KMS-11 (cell line): ENCODE measurements at regions not wholly inside any gene's neighbourhood (a gene's known extent, or its start where the extent isn't known, plus 50 kb on each side); places are given as distances from the start of the nearest gene placed in this dataset.

Experiments
- H2AFZ ChIP-seq: fragments of 200-600 bp; sonication (generic); 2 replicates; pipeline ENCODE4 v1.6.1; 2016; ENCODE audit warnings: antibody characterized with exemption, mixed run types, low read depth
- H3K27ac ChIP-seq: fragments of 200-600 bp; sonication (generic); 2 replicates; pipeline ENCODE4 v1.6.1; 2016; ENCODE audit warnings: mild to moderate bottlenecking, mixed run types
- H3K27me3 ChIP-seq: fragments of 200-600 bp; sonication (generic); 2 replicates; pipeline ENCODE4 v1.6.1; 2017; ENCODE audit warnings: mild to moderate bottlenecking, low read depth, mixed run types, moderate library complexity; ENCODE audit not compliant: insufficient read depth
- H3K36me3 ChIP-seq: fragments of 200-600 bp; sonication (generic); 2 replicates; pipeline ENCODE4 v1.6.1; 2017; ENCODE audit warnings: mild to moderate bottlenecking, mixed run types; ENCODE audit not compliant: insufficient read depth
- H3K4me1 ChIP-seq: fragments of 200-600 bp; sonication (generic); 2 replicates; pipeline ENCODE4 v1.6.1; 2016; ENCODE audit warnings: mild to moderate bottlenecking, low read depth, mixed run types; ENCODE audit not compliant: poor library complexity, severe bottlenecking
- H3K4me2 ChIP-seq: fragments of 200-600 bp; sonication (generic); 2 replicates; pipeline ENCODE4 v1.7.0; 2016; ENCODE audit warnings: mild to moderate bottlenecking, mixed run types
- H3K4me3 ChIP-seq: fragments of 200-600 bp; sonication (generic); IDR thresholded peaks from 2 replicates; pipeline ENCODE4 v1.6.1; 2017; ENCODE audit warnings: low read depth, low read length, mixed read lengths; ENCODE audit not compliant: insufficient read depth
- H3K79me2 ChIP-seq: fragments of 200-600 bp; sonication (generic); 2 replicates; pipeline ENCODE4 v1.6.1; 2016; ENCODE audit warnings: low read depth, mixed run types; ENCODE audit not compliant: insufficient read depth
- H3K9ac ChIP-seq: fragments of 200-600 bp; sonication (generic); 2 replicates; pipeline ENCODE4 v1.6.1; 2016; ENCODE audit warnings: mild to moderate bottlenecking, mixed run types
- H4K20me1 ChIP-seq: fragments of 200-600 bp; sonication (generic); 2 replicates; pipeline ENCODE4 v1.6.1; 2016; ENCODE audit warnings: mild to moderate bottlenecking, mixed run types; ENCODE audit not compliant: insufficient read depth
- TF ChIP-seq, protein P1 (sequence below): fragments of 200-600 bp; sonication (generic); conservative IDR thresholded peaks from 2 replicates; pipeline ENCODE4 v1.6.1; 2017; ENCODE audit warnings: low read depth, mild to moderate bottlenecking, antibody characterized with exemption, low read length, moderate library complexity, mixed read lengths

DNA sequence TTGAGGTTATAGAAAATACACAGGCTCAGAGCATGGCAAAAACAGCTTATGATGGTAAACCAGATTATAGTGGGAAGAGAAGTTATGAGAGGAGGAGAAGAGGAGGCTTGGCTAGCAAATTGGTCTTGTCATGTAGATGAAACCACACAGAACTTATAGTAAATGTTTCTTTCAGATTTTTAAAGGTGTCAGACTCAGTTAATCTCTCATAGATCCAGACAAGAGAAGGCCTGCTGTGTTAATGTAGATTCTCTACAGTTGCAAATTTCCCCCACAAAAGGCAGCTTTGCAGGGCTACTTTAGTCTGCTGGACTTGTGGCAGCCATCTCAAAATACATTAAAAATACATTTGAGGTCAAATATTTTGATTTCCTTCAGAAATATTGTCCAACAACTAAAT, 1731.7 kb downstream of the ARAP2 start:
- Histone ChIP-seq H4K20me1 (no peaks in the 10 kb centered on the region), H2AFZ (no peak overlapping the region), H3K4me2 (no peak overlapping the region), H3K27ac (no peak overlapping the region), H3K4me1 (no peaks in the 10 kb centered on the region), H3K36me3 (no peaks in the 10 kb centered on the region), H3K79me2 (no peaks in the 10 kb centered on the region), H3K27me3 (no peaks in the 10 kb centered on the region), H3K4me3 (no peak overlapping the region), H3K9ac (no peak overlapping the region)
- TF ChIP-seq, protein P1, sequence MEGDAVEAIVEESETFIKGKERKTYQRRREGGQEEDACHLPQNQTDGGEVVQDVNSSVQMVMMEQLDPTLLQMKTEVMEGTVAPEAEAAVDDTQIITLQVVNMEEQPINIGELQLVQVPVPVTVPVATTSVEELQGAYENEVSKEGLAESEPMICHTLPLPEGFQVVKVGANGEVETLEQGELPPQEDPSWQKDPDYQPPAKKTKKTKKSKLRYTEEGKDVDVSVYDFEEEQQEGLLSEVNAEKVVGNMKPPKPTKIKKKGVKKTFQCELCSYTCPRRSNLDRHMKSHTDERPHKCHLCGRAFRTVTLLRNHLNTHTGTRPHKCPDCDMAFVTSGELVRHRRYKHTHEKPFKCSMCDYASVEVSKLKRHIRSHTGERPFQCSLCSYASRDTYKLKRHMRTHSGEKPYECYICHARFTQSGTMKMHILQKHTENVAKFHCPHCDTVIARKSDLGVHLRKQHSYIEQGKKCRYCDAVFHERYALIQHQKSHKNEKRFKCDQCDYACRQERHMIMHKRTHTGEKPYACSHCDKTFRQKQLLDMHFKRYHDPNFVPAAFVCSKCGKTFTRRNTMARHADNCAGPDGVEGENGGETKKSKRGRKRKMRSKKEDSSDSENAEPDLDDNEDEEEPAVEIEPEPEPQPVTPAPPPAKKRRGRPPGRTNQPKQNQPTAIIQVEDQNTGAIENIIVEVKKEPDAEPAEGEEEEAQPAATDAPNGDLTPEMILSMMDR: no peak

DNA sequence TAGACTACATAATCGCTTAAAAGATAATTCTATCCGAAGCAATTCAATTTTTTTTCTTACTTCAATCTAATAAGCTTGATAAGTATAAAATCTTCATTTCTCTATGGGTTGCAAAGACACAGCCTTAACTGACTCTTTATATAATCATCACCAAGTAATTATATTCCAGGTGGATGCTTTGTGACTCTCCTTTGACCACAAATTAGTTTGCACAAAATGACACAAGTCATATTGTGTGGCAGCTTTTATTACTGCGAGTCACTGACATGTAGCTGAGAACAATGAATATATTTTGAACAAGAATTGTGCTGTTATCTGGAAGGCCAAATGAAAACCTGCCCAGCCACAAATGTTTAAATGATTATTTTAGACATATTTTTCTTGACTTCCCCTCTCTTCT, 1727.8 kb downstream of the ARAP2 start:
- no peak overlapping the region for H3K4me3 ChIP-seq
- no peak overlapping the region for H3K9ac ChIP-seq
- TF ChIP-seq, protein P1: no peak

DNA sequence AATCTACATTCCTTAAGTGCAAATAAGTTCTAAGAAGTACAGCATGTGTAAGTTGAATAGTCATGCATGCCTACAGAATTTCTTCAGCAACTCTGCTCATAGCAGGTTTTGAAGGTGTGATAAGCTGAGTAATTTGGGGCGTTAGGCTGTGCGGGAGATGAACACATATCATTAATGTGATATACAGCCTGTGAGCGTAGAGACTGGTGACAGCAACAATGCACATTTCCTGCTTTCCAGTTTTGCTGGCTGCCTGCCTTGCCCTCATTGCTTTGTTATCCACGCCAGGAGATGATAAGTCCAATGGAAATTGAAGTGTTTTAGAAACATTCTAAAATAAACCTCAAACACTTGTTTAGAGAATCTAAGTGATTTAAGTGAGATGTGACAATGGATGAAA, 1709.4 kb downstream of the ARAP2 start:
- Histone ChIP-seq H3K4me1 (no peaks in the 10 kb centered on the region), H3K36me3 (no peaks in the 10 kb centered on the region), H3K4me3 (no peak overlapping the region), H3K4me2 (no peak overlapping the region), H4K20me1 (no peaks in the 10 kb centered on the region), H2AFZ (no peak overlapping the region), H3K79me2 (no peaks in the 10 kb centered on the region), H3K27me3 (no peaks in the 10 kb centered on the region), H3K27ac (no peak overlapping the region), H3K9ac (no peak overlapping the region)
- TF ChIP-seq, protein P1: no peak

More for the DNA sequence above, 1727.8 kb downstream of the ARAP2 start:
- H3K27me3 ChIP-seq: no peaks in the 10 kb centered on the region
- H4K20me1 ChIP-seq: no peaks in the 10 kb centered on the region
- H3K79me2 ChIP-seq: no peaks in the 10 kb centered on the region
- no peak overlapping the region for H3K4me2 ChIP-seq
- H3K4me1 ChIP-seq: no peaks in the 10 kb centered on the region
- H3K27ac ChIP-seq: no peak overlapping the region
- no peaks in the 10 kb centered on the region for H3K36me3 ChIP-seq
- no peak overlapping the region for H2AFZ ChIP-seq

DNA sequence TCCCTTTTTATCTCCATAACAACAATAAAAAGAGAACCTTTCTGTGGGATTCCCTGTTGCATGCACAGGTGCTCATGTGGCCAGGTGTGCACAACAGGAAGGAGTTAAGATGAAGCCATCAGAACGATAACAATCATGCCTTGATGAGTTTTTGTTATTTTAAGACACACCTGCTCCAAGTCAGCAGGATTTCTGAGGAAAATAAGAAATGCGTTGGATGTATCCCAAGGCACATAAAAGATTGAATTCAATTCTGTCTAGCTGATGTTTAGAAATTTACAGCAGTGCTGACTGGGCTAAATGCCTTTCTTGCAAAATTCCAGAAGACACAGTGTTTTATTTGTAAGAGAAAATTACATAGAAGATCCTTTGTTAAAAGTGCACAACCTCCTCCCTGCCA, 1678.2 kb downstream of the ARAP2 start:
- no peak overlapping the region for H2AFZ ChIP-seq
- TF ChIP-seq, protein P1: no peak
- no peaks in the 10 kb centered on the region for H3K36me3 ChIP-seq
- no peak overlapping the region for H3K27ac ChIP-seq
- no peak overlapping the region for H3K4me3 ChIP-seq
- no peaks in the 10 kb centered on the region for H3K79me2 ChIP-seq
- no peak overlapping the region for H3K9ac ChIP-seq
- H3K27me3 ChIP-seq: no peaks in the 10 kb centered on the region
- H4K20me1 ChIP-seq: no peaks in the 10 kb centered on the region
- H3K4me1 ChIP-seq: no peaks in the 10 kb centered on the region
- H3K4me2 ChIP-seq: no peak overlapping the region
